PFSK-1 (cell line): ENCODE measurements at regions not wholly inside any gene's neighbourhood (a gene's known extent, or its start where the extent isn't known, plus 50 kb on each side); places are given as distances from the start of the nearest gene placed in this dataset.

Experiments used
- FOXP2 ChIP-seq: optimal IDR thresholded peaks from 2 replicates; pipeline ENCODE3; 2011; ENCODE audit warnings: borderline replicate concordance, control low read depth, inconsistent platforms; ENCODE audit not compliant: insufficient read depth; ENCODE audit errors: extremely low read length, extremely low read depth
- POLR2AphosphoS5 ChIP-seq: IDR thresholded peaks from 2 replicates; pipeline ENCODE4 v1.6.1; 2012; ENCODE audit warnings: low read depth, mild to moderate bottlenecking, control low read depth, low read length, moderate library complexity
- SIN3A ChIP-seq: IDR thresholded peaks from 2 replicates; pipeline ENCODE4 v1.6.1; 2012; ENCODE audit warnings: mild to moderate bottlenecking, low read length, moderate library complexity, borderline replicate concordance; ENCODE audit not compliant: insufficient read depth
- TAF1 ChIP-seq: IDR thresholded peaks from 2 replicates; pipeline ENCODE4 v1.6.1; 2012; ENCODE audit warnings: low read length, control low read depth, borderline replicate concordance; ENCODE audit not compliant: insufficient read depth
- TF ChIP-seq, protein P1 (sequence below), 2 experiments: IDR thresholded peaks; 2 replicates each; pipeline versions ENCODE4 v1.6.1 to v1.8.0; 2011 to 2012; ENCODE audit warnings: low read depth in 2 of 2, low read length in 2 of 2, control low read depth in 1 of 2, inconsistent platforms in 1 of 2, mild to moderate bottlenecking in 1 of 2, moderate library complexity in 1 of 2; ENCODE audit not compliant: insufficient read depth in 1 of 2

- TF ChIP-seq POLR2AphosphoS5 (no peak), TAF1 (no peak), FOXP2 (no peak), SIN3A (no peak)
- TF ChIP-seq, protein P1, sequence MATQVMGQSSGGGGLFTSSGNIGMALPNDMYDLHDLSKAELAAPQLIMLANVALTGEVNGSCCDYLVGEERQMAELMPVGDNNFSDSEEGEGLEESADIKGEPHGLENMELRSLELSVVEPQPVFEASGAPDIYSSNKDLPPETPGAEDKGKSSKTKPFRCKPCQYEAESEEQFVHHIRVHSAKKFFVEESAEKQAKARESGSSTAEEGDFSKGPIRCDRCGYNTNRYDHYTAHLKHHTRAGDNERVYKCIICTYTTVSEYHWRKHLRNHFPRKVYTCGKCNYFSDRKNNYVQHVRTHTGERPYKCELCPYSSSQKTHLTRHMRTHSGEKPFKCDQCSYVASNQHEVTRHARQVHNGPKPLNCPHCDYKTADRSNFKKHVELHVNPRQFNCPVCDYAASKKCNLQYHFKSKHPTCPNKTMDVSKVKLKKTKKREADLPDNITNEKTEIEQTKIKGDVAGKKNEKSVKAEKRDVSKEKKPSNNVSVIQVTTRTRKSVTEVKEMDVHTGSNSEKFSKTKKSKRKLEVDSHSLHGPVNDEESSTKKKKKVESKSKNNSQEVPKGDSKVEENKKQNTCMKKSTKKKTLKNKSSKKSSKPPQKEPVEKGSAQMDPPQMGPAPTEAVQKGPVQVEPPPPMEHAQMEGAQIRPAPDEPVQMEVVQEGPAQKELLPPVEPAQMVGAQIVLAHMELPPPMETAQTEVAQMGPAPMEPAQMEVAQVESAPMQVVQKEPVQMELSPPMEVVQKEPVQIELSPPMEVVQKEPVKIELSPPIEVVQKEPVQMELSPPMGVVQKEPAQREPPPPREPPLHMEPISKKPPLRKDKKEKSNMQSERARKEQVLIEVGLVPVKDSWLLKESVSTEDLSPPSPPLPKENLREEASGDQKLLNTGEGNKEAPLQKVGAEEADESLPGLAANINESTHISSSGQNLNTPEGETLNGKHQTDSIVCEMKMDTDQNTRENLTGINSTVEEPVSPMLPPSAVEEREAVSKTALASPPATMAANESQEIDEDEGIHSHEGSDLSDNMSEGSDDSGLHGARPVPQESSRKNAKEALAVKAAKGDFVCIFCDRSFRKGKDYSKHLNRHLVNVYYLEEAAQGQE (IDR thresholded peaks at IDR 0.05; ENCODE audit: insufficient read depth in 1 of 2, low read depth in 2 of 2, low read length in 2 of 2) = no peak
These were observed 721.0 kb upstream of the FAM98A start for GRCh38 chr2:34320056-34320455.
